GM12878 (cell line): ENCODE measurements at regions not wholly inside any gene's neighbourhood (a gene's known extent, or its start where the extent isn't known, plus 50 kb on each side); places are given as distances from the start of the nearest gene placed in this dataset.

Experiments used
- ATAC-seq: fragments of 200-7000 bp; cut with Tn5 transposase; 3 replicates; pipeline ENCODE4 v1.9.1; 2020; ENCODE audit warnings: mild to moderate bottlenecking, moderate library complexity
- BruUV-seq: library from RNA; stranded (reverse); fragments of 400-500 nt; replicated peaks from 2 replicates; lab custom pipeline; 2021; lab: Mats Ljungman, UMichigan
- CTCF ChIA-PET: fragments of 300-600 bp; sonication (Branson Sonifier 250); formaldehyde crosslinking; extraction: SDS; loops from one replicate; lab custom pipeline; 2021; ENCODE audit warnings: inconsistent platforms; lab: Yijun Ruan, JAX
- POLR2A ChIA-PET: fragments of 350-600 bp; formaldehyde crosslinking; extraction: SDS; loops from one replicate; lab custom pipeline; 2021; ENCODE audit warnings: inconsistent platforms; lab: Charles Lee
- RAD21 ChIA-PET: fragments of 300-600 bp; sonication (Branson Sonifier 250); formaldehyde crosslinking; loops from one replicate; lab custom pipeline; 2023; ENCODE audit warnings: antibody characterized with exemption; ENCODE audit not compliant: unreplicated experiment; lab: Charles Lee
- SMC1A ChIA-PET: fragments of 300-600 bp; sonication (Branson Sonifier 250); formaldehyde crosslinking; loops from one replicate; lab custom pipeline; 2023; ENCODE audit not compliant: unreplicated experiment, uncharacterized antibody; lab: Charles Lee
- DNase-seq: peaks from one replicate; pipeline ENCODE4 v3.0.0-alpha.2; 2011; ENCODE audit warnings: low read depth, low spot score
- FAIRE-seq: peaks from 3 replicates; lab custom pipeline; 2011; peaks lifted over from hg19 to GRCh38; lab: Jason Lieb, UNC
- H2AFZ ChIP-seq: 2 replicates; pipeline ENCODE4 v1.6.0; 2011; ENCODE audit warnings: low read depth, low read length, control low read depth; ENCODE audit not compliant: control insufficient read depth
- H3K27ac ChIP-seq: 2 replicates; pipeline ENCODE4 v1.5.1; 2011; ENCODE audit warnings: control low read depth; ENCODE audit not compliant: control insufficient read depth, insufficient read depth
- H3K27me3 ChIP-seq, 2 experiments: replicated peaks in 1 of 2; 2 replicates each; pipeline versions ENCODE4 v1.6.0 to v1.6.1; 2011; ENCODE audit warnings: low read length in 1 of 2; ENCODE audit not compliant: control insufficient read depth in 2 of 2, insufficient read depth in 2 of 2
- H3K36me3 ChIP-seq, 2 experiments: 2 replicates each; pipeline ENCODE4 v1.5.1; 2011; ENCODE audit warnings: low read length in 1 of 2; ENCODE audit not compliant: control insufficient read depth in 2 of 2, insufficient read depth in 2 of 2
- H3K4me1 ChIP-seq: 2 replicates; pipeline ENCODE4 v1.6.1; 2011; ENCODE audit warnings: mild to moderate bottlenecking, low read length, moderate library complexity, mixed read lengths; ENCODE audit not compliant: control insufficient read depth, insufficient read depth
- H3K4me2 ChIP-seq: 2 replicates; pipeline ENCODE4 v1.6.0; 2011; ENCODE audit warnings: control low read depth; ENCODE audit not compliant: control insufficient read depth, insufficient read depth
- H3K4me3 ChIP-seq: fragments of 200-600 bp; sonication (generic); 2 replicates; pipeline ENCODE4 v1.5.1; 2016
- H3K79me2 ChIP-seq: 2 replicates; pipeline ENCODE4 v1.6.0; 2011; ENCODE audit warnings: low read length; ENCODE audit not compliant: control insufficient read depth, insufficient read depth
- H3K9ac ChIP-seq: 2 replicates; pipeline ENCODE4 v1.8.0; 2011; ENCODE audit warnings: low read length, control low read depth, mixed read lengths; ENCODE audit not compliant: control insufficient read depth, insufficient read depth
- H3K9me3 ChIP-seq: replicated peaks from 3 replicates; pipeline ENCODE4 v1.5.1; 2011; ENCODE audit warnings: mild to moderate bottlenecking, low read length; ENCODE audit not compliant: control insufficient read depth, insufficient read depth
- H4K20me1 ChIP-seq: 2 replicates; pipeline ENCODE4 v1.6.0; 2011; ENCODE audit not compliant: control insufficient read depth, insufficient read depth
- ASH2L ChIP-seq: fragments of 300-600, 200-600 bp; sonication (generic); IDR thresholded peaks from 2 replicates; pipeline ENCODE4 v1.6.1; 2017; ENCODE audit warnings: low read depth, mild to moderate bottlenecking, borderline replicate concordance
- BACH1 ChIP-seq: fragments of 450-650 bp; IDR thresholded peaks from 2 replicates; pipeline ENCODE4 v1.6.1; 2017; ENCODE audit warnings: mild to moderate bottlenecking, borderline replicate concordance
- CHD2 ChIP-seq: IDR thresholded peaks from 2 replicates; pipeline ENCODE4 v1.6.1; 2011; ENCODE audit warnings: low read depth, low read length, improper control_type of control experiment, borderline replicate concordance
- CREB1 ChIP-seq: IDR thresholded peaks from 2 replicates; pipeline ENCODE4 v1.6.1; 2012; ENCODE audit warnings: low read depth, mild to moderate bottlenecking, inconsistent platforms
- GABPA ChIP-seq: IDR thresholded peaks from 2 replicates; pipeline ENCODE4 v1.6.1; 2014; ENCODE audit warnings: antibody characterized with exemption, low read depth, mild to moderate bottlenecking, inconsistent platforms
- GATAD2B ChIP-seq: fragments of 450-650 bp; conservative IDR thresholded peaks from 2 replicates; pipeline ENCODE4 v1.6.1; 2017; ENCODE audit warnings: low read depth, mild to moderate bottlenecking, moderate library complexity
- IKZF1 ChIP-seq: fragments of 450-650 bp; conservative IDR thresholded peaks from 2 replicates; pipeline ENCODE4 v1.6.1; 2017; ENCODE audit warnings: antibody characterized with exemption, mild to moderate bottlenecking
- NFYB ChIP-seq: IDR thresholded peaks from 2 replicates; pipeline ENCODE4 v1.6.1; 2011; ENCODE audit warnings: low read depth, mild to moderate bottlenecking, low read length, improper control_type of control experiment, moderate library complexity; ENCODE audit not compliant: insufficient read depth
- RAD21 ChIP-seq: IDR thresholded peaks from 2 replicates; pipeline ENCODE4 v1.6.1; 2011; ENCODE audit warnings: mild to moderate bottlenecking, low read depth, low read length, moderate library complexity; ENCODE audit not compliant: insufficient read depth
- REST ChIP-seq: IDR thresholded peaks from 2 replicates; pipeline ENCODE4 v1.6.1; 2012; ENCODE audit warnings: mild to moderate bottlenecking, low read depth, low read length
- SMAD1 ChIP-seq: fragments of 450-650 bp; IDR thresholded peaks from 2 replicates; pipeline ENCODE4 v1.6.1; 2018; ENCODE audit warnings: mild to moderate bottlenecking, low read depth; ENCODE audit not compliant: partially characterized antibody
- STAT3 ChIP-seq: IDR thresholded peaks from 2 replicates; pipeline ENCODE4 v1.6.1; 2011; ENCODE audit warnings: low read depth, low read length, improper control_type of control experiment
- TBL1XR1 ChIP-seq: IDR thresholded peaks from 2 replicates; pipeline ENCODE4 v1.6.1; 2012; ENCODE audit warnings: low read depth, low read length, improper control_type of control experiment
- TCF3 ChIP-seq: IDR thresholded peaks from 2 replicates; pipeline ENCODE4 v1.6.1; 2012; ENCODE audit warnings: low read depth, mild to moderate bottlenecking, low read length, borderline replicate concordance; ENCODE audit not compliant: insufficient read depth
- ZBED1 ChIP-seq: IDR thresholded peaks from 2 replicates; pipeline ENCODE4 v1.6.1; 2016; ENCODE audit warnings: borderline replicate concordance
- WGBS: methylation state at CpG from one replicate; pipeline ENCODE4 v1.1.6; 2016; ENCODE audit warnings: low lambda C conversion rate; ENCODE audit not compliant: insufficient replicate concordance, insufficient coverage; ENCODE audit errors: missing lambda C conversion rate; 5-methylcytosine and 5-hydroxymethylcytosine counted together
- in situ Hi-C: fragments of 300-500 bp; cut with MboI; formaldehyde crosslinking; loops from 9 replicates; pipeline ENCODE4 v1.14.3; 2018; ENCODE audit warnings: mixed read lengths
- intact Hi-C: fragments of 100-400 bp; cut with micrococcal nuclease; formaldehyde crosslinking; loops from one replicate; pipeline ENCODE4 v1.14.2; 2022; ENCODE audit not compliant: unreplicated experiment
- TF ChIP-seq, protein P1 (sequence below): fragments of 450-650 bp; IDR thresholded peaks from 2 replicates; pipeline ENCODE4 v1.6.1; 2017; ENCODE audit warnings: mild to moderate bottlenecking, low read depth, inconsistent platforms; ENCODE audit not compliant: poor library complexity, severe bottlenecking

GRCh38 chr7:106476751-106477150 is 184.2 kb downstream of the CCDC71L start:
- WGBS: 47% methylated on average over 2 of the region's 2 CpGs
- POLR2A ChIA-PET: interaction anchor here (0.6 kb wide), 1 partner anchor 594 kb away, joined by 5 read pairs; no protein-coding TSS in a partner anchor
- TF ChIP-seq CHD2 (no peak), RAD21 (no peak), STAT3 (no peak), IKZF1 (no peak), REST (no peak), SMAD1 (no peak), TCF3 (no peak), NFYB (no peak), CREB1 (no peak), TBL1XR1 (no peak), GATAD2B (no peak), ASH2L (no peak), ZBED1 (no peak), BACH1 (no peak), GABPA (no peak)
- TF ChIP-seq, protein P1, sequence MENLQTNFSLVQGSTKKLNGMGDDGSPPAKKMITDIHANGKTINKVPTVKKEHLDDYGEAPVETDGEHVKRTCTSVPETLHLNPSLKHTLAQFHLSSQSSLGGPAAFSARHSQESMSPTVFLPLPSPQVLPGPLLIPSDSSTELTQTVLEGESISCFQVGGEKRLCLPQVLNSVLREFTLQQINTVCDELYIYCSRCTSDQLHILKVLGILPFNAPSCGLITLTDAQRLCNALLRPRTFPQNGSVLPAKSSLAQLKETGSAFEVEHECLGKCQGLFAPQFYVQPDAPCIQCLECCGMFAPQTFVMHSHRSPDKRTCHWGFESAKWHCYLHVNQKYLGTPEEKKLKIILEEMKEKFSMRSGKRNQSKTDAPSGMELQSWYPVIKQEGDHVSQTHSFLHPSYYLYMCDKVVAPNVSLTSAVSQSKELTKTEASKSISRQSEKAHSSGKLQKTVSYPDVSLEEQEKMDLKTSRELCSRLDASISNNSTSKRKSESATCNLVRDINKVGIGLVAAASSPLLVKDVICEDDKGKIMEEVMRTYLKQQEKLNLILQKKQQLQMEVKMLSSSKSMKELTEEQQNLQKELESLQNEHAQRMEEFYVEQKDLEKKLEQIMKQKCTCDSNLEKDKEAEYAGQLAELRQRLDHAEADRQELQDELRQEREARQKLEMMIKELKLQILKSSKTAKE: no peak

More at GRCh38 chr7:106476751-106477150, 184.2 kb downstream of the CCDC71L start:
- Histone ChIP-seq H3K79me2 (no peaks in the 10 kb centered on the region), H3K4me3 (no peak overlapping the region), H2AFZ (no peak overlapping the region), H3K9me3 (no peaks in the 10 kb centered on the region), H3K4me2 (no peak overlapping the region), H3K27me3 (no peaks in the 10 kb centered on the region), H3K36me3 (no peaks in the 10 kb centered on the region), H4K20me1 (no peaks in the 10 kb centered on the region), H3K4me1 (peaks cover 8% of the 10 kb centered on the region), H3K9ac (no peak overlapping the region), H3K27ac (no peak overlapping the region)
- in situ Hi-C loops: no loop called here
- no TSS peak for BruUV-seq
- ChIA-PET SMC1A (interaction anchor here (0.8 to 1.4 kb wide), 2 partner anchors 14 to 51 kb away, joined by 3 to 4 read pairs; no protein-coding TSS in a partner anchor), RAD21 (no interaction called here), CTCF (interaction anchor here (1.2 to 3.2 kb wide), 2 partner anchors 12 to 300 kb away, joined by 4 to 10 read pairs; no protein-coding TSS in a partner anchor)
- intact Hi-C loops: no loop called here
- no peak for FAIRE-seq
- no peak for ATAC-seq
- no peak for DNase-seq
